ENCODE measurements at regions not wholly inside any gene's neighbourhood (a gene's known extent, or its start where the extent isn't known, plus 50 kb on each side); places are given as distances from the start of the nearest gene placed in this dataset.
"Not testable (repeated sequence)": the region's sequence is repeated elsewhere in the genome, so short reads cannot be mapped to it uniquely, and the experiment has no call there.

DNA sequence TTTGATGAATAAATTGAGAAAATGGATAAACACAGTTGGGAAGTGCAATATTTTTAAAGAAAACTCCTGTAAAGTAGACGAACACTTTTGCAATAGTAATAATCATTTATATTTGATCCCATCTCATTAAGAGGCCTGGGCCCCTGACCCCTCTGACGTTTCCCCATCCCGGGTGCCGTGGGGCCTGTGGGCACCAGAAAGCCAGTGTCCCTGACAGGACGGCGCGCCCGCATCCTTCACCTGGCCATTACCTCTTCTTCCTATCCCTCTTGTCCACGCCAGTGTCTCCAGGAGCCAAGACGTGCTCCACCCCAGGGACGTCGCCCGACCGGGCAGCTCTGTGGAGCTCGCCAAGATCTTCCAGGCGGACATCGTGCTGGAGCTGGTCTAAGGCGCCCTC lies 147.4 kb downstream of the USP22 start:
- TF ChIP-seq, protein P1, sequence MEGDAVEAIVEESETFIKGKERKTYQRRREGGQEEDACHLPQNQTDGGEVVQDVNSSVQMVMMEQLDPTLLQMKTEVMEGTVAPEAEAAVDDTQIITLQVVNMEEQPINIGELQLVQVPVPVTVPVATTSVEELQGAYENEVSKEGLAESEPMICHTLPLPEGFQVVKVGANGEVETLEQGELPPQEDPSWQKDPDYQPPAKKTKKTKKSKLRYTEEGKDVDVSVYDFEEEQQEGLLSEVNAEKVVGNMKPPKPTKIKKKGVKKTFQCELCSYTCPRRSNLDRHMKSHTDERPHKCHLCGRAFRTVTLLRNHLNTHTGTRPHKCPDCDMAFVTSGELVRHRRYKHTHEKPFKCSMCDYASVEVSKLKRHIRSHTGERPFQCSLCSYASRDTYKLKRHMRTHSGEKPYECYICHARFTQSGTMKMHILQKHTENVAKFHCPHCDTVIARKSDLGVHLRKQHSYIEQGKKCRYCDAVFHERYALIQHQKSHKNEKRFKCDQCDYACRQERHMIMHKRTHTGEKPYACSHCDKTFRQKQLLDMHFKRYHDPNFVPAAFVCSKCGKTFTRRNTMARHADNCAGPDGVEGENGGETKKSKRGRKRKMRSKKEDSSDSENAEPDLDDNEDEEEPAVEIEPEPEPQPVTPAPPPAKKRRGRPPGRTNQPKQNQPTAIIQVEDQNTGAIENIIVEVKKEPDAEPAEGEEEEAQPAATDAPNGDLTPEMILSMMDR (IDR thresholded peaks at IDR 0.05; ENCODE audit: poor library complexity) = not testable (repeated sequence)
- TF ChIP-seq EZH2 (IDR thresholded peaks at IDR 0.05; ENCODE audit: borderline replicate concordance) = not testable (repeated sequence)

Data from hepatocyte (in vitro differentiated cells).